ENCODE measurements at regions not wholly inside any gene's neighbourhood (a gene's known extent, or its start where the extent isn't known, plus 50 kb on each side); places are given as distances from the start of the nearest gene placed in this dataset.

DNA sequence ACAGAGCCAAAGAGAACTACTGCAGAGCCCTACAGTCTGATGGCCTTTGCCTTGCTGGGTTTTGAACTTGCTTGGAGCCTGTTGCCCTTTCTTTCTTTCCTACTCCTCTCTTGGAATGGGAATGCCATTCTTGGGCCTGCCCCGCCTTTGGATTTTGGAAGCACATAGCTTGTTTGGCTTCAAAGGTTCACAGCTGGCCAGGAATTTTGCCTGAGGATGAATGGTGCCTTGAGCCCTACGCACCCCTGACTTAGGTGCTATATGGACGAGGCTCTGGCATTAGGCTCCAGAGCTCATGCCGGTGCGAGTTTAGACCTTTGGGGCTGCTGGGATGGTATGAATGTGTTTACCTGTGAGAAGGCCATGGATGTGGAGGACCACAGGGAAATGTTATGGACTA is 663.3 kb upstream of the HS6ST1 start:
- H3K27ac ChIP-seq (ENCODE audit: low read depth, low read length), result no peak overlapping the region
- CTCF ChIA-PET, result no interaction called here
- DNase-seq (ENCODE audit: low read depth, low spot score), result no peak
- TF ChIP-seq, protein P1, sequence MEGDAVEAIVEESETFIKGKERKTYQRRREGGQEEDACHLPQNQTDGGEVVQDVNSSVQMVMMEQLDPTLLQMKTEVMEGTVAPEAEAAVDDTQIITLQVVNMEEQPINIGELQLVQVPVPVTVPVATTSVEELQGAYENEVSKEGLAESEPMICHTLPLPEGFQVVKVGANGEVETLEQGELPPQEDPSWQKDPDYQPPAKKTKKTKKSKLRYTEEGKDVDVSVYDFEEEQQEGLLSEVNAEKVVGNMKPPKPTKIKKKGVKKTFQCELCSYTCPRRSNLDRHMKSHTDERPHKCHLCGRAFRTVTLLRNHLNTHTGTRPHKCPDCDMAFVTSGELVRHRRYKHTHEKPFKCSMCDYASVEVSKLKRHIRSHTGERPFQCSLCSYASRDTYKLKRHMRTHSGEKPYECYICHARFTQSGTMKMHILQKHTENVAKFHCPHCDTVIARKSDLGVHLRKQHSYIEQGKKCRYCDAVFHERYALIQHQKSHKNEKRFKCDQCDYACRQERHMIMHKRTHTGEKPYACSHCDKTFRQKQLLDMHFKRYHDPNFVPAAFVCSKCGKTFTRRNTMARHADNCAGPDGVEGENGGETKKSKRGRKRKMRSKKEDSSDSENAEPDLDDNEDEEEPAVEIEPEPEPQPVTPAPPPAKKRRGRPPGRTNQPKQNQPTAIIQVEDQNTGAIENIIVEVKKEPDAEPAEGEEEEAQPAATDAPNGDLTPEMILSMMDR (IDR thresholded peaks at IDR 0.05; ENCODE audit: low read depth, low read length), result no peak
- H3K4me3 ChIP-seq (ENCODE audit: low read depth, low read length), result no peak overlapping the region
- no peaks in the 10 kb centered on the region for H3K27me3 ChIP-seq (ENCODE audit: control insufficient read depth, insufficient read depth, low read length)
- POLR2A ChIA-PET, result no interaction called here
- H3K9me3 ChIP-seq (ENCODE audit: control insufficient read depth, insufficient read depth, low read length), result peaks cover 13% of the 10 kb centered on the region

DNA sequence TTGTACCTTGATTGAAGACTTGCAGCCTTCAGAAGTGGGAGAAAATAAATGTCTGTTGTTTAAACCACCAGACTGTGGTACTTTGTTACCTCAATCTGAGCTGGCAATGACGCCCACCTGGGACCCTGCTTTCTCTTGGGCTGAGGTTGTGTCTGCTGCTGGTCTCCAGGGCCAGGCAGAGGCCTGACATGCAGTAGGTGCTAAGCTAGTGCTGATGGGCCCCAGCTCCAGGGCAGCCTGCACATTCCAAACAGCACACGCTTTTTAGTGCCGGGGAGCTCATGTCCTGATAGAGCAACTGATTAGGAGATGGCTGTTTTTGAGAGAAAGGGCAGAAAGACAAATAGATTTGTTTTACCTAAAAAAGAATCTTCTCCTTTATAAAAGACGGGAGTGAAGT is 664.0 kb upstream of the HS6ST1 start:
- DNase-seq (ENCODE audit: low read depth, low spot score), result no peak
- ChIA-PET CTCF (no interaction called here), POLR2A (no interaction called here)
- H3K27ac ChIP-seq (ENCODE audit: low read depth, low read length), result no peak overlapping the region
- no peak overlapping the region for H3K4me3 ChIP-seq (ENCODE audit: low read depth, low read length)
- peaks cover 13% of the 10 kb centered on the region for H3K9me3 ChIP-seq (ENCODE audit: control insufficient read depth, insufficient read depth, low read length)
- TF ChIP-seq, protein P1 (IDR thresholded peaks at IDR 0.05; ENCODE audit: low read depth, low read length), result no peak
- no peaks in the 10 kb centered on the region for H3K27me3 ChIP-seq (ENCODE audit: control insufficient read depth, insufficient read depth, low read length)

DNA sequence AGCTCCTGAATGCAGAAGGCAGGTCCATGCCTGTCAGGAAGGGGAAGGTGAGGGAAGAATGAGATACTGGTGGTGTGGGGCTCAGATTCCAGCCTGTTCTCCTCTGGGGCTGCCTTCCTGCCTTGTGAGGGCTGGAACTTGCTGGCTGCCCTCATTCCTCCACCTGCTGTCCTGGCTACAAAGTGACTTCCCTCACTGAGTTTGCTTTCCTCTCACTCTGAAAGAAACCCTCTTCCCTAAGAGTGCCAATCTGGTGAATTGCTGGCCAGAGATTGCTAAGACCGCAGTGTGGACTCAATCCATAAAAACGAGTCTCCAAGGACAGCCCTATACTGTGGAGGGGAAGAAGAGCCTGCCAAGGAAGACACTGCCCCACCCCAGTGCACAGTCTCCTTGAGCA is 664.4 kb upstream of the HS6ST1 start:
- POLR2A ChIA-PET, result no interaction called here
- no peak for DNase-seq (ENCODE audit: low read depth, low spot score)
- TF ChIP-seq, protein P1 (IDR thresholded peaks at IDR 0.05; ENCODE audit: low read depth, low read length), result no peak
- H3K4me3 ChIP-seq (ENCODE audit: low read depth, low read length), result no peak overlapping the region
- CTCF ChIA-PET, result no interaction called here
- peaks cover 13% of the 10 kb centered on the region for H3K9me3 ChIP-seq (ENCODE audit: control insufficient read depth, insufficient read depth, low read length)
- H3K27me3 ChIP-seq (ENCODE audit: control insufficient read depth, insufficient read depth, low read length), result no peaks in the 10 kb centered on the region
- no peak overlapping the region for H3K27ac ChIP-seq (ENCODE audit: low read depth, low read length)

- Histone ChIP-seq H3K9me3 (ENCODE audit: control insufficient read depth, insufficient read depth, low read length) (peaks cover 6% of the 10 kb centered on the region; the same call in 1 of the 2 replicates), H3K27ac (ENCODE audit: low read depth, low read length) (no peak overlapping the region), H3K27me3 (ENCODE audit: control insufficient read depth, insufficient read depth, low read length) (no peaks in the 10 kb centered on the region), H3K4me3 (ENCODE audit: low read depth, low read length) (no peak overlapping the region)
- ChIA-PET POLR2A (no interaction called here), CTCF (no interaction called here)
- no peak for DNase-seq (ENCODE audit: low read depth, low spot score)
- TF ChIP-seq, protein P1 (IDR thresholded peaks at IDR 0.05; ENCODE audit: low read depth, low read length), result no peak
These were observed 665.4 kb upstream of the HS6ST1 start for GRCh38 chr2:128984081-128984480.

- DNase-seq (ENCODE audit: low read depth, low spot score), result no peak
- peaks cover 4% of the 10 kb centered on the region; the same call in 1 of the 2 replicates for H3K9me3 ChIP-seq (ENCODE audit: control insufficient read depth, insufficient read depth, low read length)
- TF ChIP-seq, protein P1 (IDR thresholded peaks at IDR 0.05; ENCODE audit: low read depth, low read length), result no peak
- no peak overlapping the region for H3K4me3 ChIP-seq (ENCODE audit: low read depth, low read length)
- H3K27me3 ChIP-seq (ENCODE audit: control insufficient read depth, insufficient read depth, low read length), result no peaks in the 10 kb centered on the region
- no peak overlapping the region for H3K27ac ChIP-seq (ENCODE audit: low read depth, low read length)
- CTCF ChIA-PET, result no interaction called here
- POLR2A ChIA-PET, result no interaction called here
These were observed 666.2 kb upstream of the HS6ST1 start for GRCh38 chr2:128984855-128985254.

Measured in AG04450 (cell line).